Astrocyte of the spinal cord (primary cell): ENCODE measurements at regions not wholly inside any gene's neighbourhood (a gene's known extent, or its start where the extent isn't known, plus 50 kb on each side); places are given as distances from the start of the nearest gene placed in this dataset.

ENCODE experiments used
- DNase-seq: peaks from one replicate; pipeline ENCODE4 v3.0.0; 2011; ENCODE audit warnings: low read depth, low spot score
- H3K4me3 ChIP-seq: 2 replicates; pipeline ENCODE4 v1.5.1; 2011; ENCODE audit warnings: low read depth, mild to moderate bottlenecking, low read length, moderate library complexity
- CTCF ChIP-seq: IDR thresholded peaks from 2 replicates; pipeline ENCODE4 v1.5.1; 2012; ENCODE audit warnings: low read depth, mild to moderate bottlenecking, low read length, inconsistent platforms
- in situ Hi-C: cut with HindIII; loops from 2 replicates; pipeline ENCODE4 v1.10.0; 2017; ENCODE audit warnings: low sequenced_read_pairs

GRCh38 chr20:7496394-7496991 lies 443.8 kb downstream of the HAO1 start:
- TF ChIP-seq CTCF, result no peak
- H3K4me3 ChIP-seq, result no peak overlapping the region
- in situ Hi-C loops, result no loop called here
- peak; percentile 90 for DNase-seq

- no peak for TF ChIP-seq CTCF
- in situ Hi-C loops, result no loop called here
- no peak overlapping the region for H3K4me3 ChIP-seq
- peak; percentile 84 for DNase-seq
Measured at GRCh38 chr20:7497985-7498384, 442.3 kb downstream of the HAO1 start.

GRCh38 chr20:7499201-7499600 lies 441.1 kb downstream of the HAO1 start:
- in situ Hi-C loops, result no loop called here
- TF ChIP-seq CTCF, result no peak
- H3K4me3 ChIP-seq, result no peak overlapping the region
- DNase-seq, result no peak

- no peak for TF ChIP-seq CTCF
- in situ Hi-C loops, result no loop called here
- DNase-seq, result no peak
- no peak overlapping the region for H3K4me3 ChIP-seq
Measured at GRCh38 chr20:7500231-7500663, 440.0 kb downstream of the HAO1 start.

GRCh38 chr20:7503501-7503900 lies 436.8 kb downstream of the HAO1 start:
- no peak overlapping the region for H3K4me3 ChIP-seq
- DNase-seq, result no peak
- in situ Hi-C loops, result no loop called here
- no peak for TF ChIP-seq CTCF

GRCh38 chr20:7505152-7505834 lies 435.0 kb downstream of the HAO1 start:
- no peak for TF ChIP-seq CTCF
- no peak overlapping the region for H3K4me3 ChIP-seq
- in situ Hi-C loops, result no loop called here
- no peak for DNase-seq
